22Rv1 (cell line): ENCODE measurements at regions not wholly inside any gene's neighbourhood (a gene's known extent, or its start where the extent isn't known, plus 50 kb on each side); places are given as distances from the start of the nearest gene placed in this dataset.

Source experiments
- H3K27ac ChIP-seq: fragments of 450-650 bp; 2 replicates; pipeline ENCODE4 v1.5.1; 2017
- ZFX ChIP-seq: fragments of 450-650 bp; IDR thresholded peaks from 2 replicates; pipeline ENCODE4 v1.6.1; 2017; ENCODE audit warnings: antibody characterized with exemption, borderline replicate concordance
- TF ChIP-seq, protein P1 (sequence below): fragments of 450-650 bp; IDR thresholded peaks from 2 replicates; pipeline ENCODE4 v1.5.1; 2017; ENCODE audit warnings: mild to moderate bottlenecking

DNA sequence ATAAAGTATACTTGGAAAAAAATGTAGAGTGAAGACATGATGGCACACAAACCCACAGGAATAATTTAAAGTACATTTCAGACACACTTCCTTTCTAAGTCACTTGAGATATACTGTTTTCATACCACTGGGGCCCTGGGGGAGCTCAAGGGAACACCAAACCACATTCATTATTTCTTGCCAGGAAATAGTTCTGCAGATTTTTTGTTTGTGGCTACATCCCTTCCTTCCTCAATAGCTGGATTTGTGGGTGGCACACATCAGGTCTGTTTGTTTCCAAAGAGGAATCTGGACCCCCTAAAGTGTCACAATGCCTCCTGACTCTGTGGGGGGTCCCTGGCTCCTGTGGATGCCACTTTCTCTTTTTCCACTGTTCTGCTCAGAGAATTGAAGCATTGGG is 153.5 kb upstream of the COL8A1 start:
- TF ChIP-seq, protein P1, sequence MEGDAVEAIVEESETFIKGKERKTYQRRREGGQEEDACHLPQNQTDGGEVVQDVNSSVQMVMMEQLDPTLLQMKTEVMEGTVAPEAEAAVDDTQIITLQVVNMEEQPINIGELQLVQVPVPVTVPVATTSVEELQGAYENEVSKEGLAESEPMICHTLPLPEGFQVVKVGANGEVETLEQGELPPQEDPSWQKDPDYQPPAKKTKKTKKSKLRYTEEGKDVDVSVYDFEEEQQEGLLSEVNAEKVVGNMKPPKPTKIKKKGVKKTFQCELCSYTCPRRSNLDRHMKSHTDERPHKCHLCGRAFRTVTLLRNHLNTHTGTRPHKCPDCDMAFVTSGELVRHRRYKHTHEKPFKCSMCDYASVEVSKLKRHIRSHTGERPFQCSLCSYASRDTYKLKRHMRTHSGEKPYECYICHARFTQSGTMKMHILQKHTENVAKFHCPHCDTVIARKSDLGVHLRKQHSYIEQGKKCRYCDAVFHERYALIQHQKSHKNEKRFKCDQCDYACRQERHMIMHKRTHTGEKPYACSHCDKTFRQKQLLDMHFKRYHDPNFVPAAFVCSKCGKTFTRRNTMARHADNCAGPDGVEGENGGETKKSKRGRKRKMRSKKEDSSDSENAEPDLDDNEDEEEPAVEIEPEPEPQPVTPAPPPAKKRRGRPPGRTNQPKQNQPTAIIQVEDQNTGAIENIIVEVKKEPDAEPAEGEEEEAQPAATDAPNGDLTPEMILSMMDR, result no peak
- no peak for TF ChIP-seq ZFX
- no peak overlapping the region for H3K27ac ChIP-seq

- no peak overlapping the region for H3K27ac ChIP-seq
- TF ChIP-seq ZFX, result no peak
- TF ChIP-seq, protein P1, result no peak
Measured at GRCh38 chr3:99483841-99484240, 154.6 kb upstream of the COL8A1 start.

- no peak overlapping the region for H3K27ac ChIP-seq
- TF ChIP-seq, protein P1, result no peak
- TF ChIP-seq ZFX, result no peak
Measured at GRCh38 chr3:99482191-99482590, 156.2 kb upstream of the COL8A1 start.

DNA sequence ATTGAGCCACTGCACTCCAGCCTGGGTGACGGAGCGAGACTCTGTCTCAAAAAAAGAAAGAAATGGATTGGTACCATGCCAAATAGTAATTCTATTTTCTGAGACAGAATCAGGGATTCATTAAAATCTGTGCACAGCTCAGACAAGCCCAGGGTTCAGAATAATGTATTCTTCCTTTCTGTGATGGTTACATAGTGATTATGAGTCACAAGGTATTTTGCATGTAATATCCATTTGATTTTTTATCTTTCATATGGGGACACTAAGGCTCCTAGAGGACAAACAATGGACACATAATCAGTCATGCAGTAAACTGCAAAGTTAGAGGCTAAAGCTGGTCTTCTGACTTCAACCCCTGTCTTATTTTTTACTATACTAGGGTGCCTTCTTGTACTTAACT is 156.8 kb upstream of the COL8A1 start:
- H3K27ac ChIP-seq, result no peak overlapping the region
- TF ChIP-seq, protein P1, result no peak
- TF ChIP-seq ZFX, result no peak

DNA sequence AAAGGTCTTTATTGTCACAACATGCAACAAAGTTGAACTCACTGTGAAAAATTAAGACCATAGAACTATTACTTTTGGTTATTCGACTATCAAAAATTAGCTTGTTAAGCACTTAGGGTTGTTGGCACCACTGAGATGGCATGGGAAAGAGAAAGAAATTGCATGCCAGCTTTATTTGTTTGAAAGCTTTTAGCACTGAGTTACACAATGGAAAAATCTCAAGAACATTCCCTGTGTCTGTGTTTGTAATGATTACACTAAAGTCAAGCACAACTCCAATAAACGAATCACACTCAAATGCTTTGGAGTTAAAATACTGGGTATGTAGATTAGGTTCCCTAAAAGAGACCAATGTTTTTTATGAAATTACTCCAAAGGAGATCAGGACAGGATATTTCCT is 158.6 kb upstream of the COL8A1 start:
- TF ChIP-seq ZFX, result no peak
- TF ChIP-seq, protein P1, result no peak
- H3K27ac ChIP-seq, result no peak overlapping the region

DNA sequence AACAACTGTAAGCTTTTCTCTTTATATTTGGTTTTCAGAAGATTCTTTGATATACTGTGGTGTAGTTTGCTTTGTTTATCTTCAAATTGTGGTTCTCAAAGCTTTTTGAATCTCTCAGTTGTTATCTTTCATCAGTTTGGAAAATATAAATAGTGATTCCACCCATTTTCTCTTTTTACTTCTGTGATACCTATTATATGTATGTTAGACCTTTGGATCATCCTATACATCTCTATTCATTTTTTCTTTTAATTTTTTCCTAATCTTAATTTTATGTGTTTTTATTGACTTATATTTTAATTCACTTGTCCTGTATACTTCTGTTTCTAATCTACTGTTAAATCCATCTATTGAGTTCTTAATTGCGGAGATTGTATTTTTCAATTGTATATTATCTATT is 160.7 kb upstream of the COL8A1 start:
- no peak overlapping the region for H3K27ac ChIP-seq
- TF ChIP-seq ZFX, result no peak
- TF ChIP-seq, protein P1, result no peak

GRCh38 chr3:99475229-99475628 is 163.2 kb upstream of the COL8A1 start:
- H3K27ac ChIP-seq, result no peak overlapping the region
- TF ChIP-seq ZFX, result no peak
- TF ChIP-seq, protein P1, result no peak
